Activated CD4-positive, alpha-beta memory T cell treated with anti-CD3 and anti-CD28 coated beads for 36 hours (primary cell): ENCODE measurements at regions not wholly inside any gene's neighbourhood (a gene's known extent, or its start where the extent isn't known, plus 50 kb on each side); places are given as distances from the start of the nearest gene placed in this dataset.
"Not testable (repeated sequence)": the region's sequence is repeated elsewhere in the genome, so short reads cannot be mapped to it uniquely, and the experiment has no call there.

Source experiments
- CTCF ChIA-PET: fragments of 350-600 bp; sonication (Branson Sonifier 250); formaldehyde crosslinking; loops from one replicate; lab custom pipeline; 2021; ENCODE audit warnings: antibody characterized with exemption, inconsistent platforms; lab: Charles Lee
- POLR2A ChIA-PET: fragments of 350-600 bp; sonication (Branson Sonifier 250); formaldehyde crosslinking; loops from one replicate; lab custom pipeline; 2021; ENCODE audit warnings: antibody characterized with exemption; lab: Charles Lee
- DNase-seq: peaks from one replicate; pipeline ENCODE4 v3.0.0-alpha.2; 2020
- H3K27ac Mint-ChIP-seq: one replicate; pipeline ENCODE4 v1.8.0; 2021; ENCODE audit warnings: mixed read lengths
- H3K27me3 Mint-ChIP-seq: one replicate; pipeline ENCODE4 v1.8.0; 2021; ENCODE audit warnings: mixed read lengths
- H3K36me3 Mint-ChIP-seq: one replicate; pipeline ENCODE4 v1.8.0; 2021; ENCODE audit warnings: mixed read lengths
- H3K4me1 Mint-ChIP-seq: one replicate; pipeline ENCODE4 v1.8.0; 2021; ENCODE audit warnings: low read depth, mixed read lengths
- H3K4me3 Mint-ChIP-seq: one replicate; pipeline ENCODE4 v1.8.0; 2021; ENCODE audit warnings: mild to moderate bottlenecking, mixed read lengths
- H3K9me3 Mint-ChIP-seq: one replicate; pipeline ENCODE4 v1.8.0; 2021; ENCODE audit warnings: mixed read lengths
- intact Hi-C: fragments of 100-400 bp; cut with micrococcal nuclease; formaldehyde crosslinking; loops from one replicate; pipeline ENCODE4 v1.15.1; 2023

DNA sequence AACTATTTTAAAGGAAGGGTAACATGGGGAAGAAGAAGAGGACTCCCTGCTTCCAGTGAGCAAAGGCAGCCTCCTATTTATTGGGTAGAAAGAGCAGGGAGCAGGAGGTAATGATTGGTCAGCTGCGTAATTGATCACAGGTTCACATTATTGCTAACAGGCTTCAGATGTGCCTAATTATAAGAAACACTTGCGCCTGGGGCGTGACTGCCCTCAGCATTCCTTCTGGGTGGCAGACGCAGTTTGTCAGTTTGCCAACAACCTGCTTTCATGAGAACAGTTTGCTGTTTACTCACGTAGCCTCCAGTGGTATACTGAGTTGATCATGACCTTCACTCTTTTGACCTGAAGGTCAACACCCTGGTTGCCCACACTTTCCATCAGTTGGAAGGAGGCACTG lies 166.0 kb upstream of the AUTS2 start:
- H3K27me3 Mint-ChIP-seq, intact Hi-C loops, H3K27ac Mint-ChIP-seq, CTCF ChIA-PET, DNase-seq, H3K36me3 Mint-ChIP-seq, H3K4me1 Mint-ChIP-seq, POLR2A ChIA-PET, H3K4me3 Mint-ChIP-seq: not testable (repeated sequence)
- peaks cover 16% of the 10 kb centered on the region for H3K9me3 Mint-ChIP-seq

DNA sequence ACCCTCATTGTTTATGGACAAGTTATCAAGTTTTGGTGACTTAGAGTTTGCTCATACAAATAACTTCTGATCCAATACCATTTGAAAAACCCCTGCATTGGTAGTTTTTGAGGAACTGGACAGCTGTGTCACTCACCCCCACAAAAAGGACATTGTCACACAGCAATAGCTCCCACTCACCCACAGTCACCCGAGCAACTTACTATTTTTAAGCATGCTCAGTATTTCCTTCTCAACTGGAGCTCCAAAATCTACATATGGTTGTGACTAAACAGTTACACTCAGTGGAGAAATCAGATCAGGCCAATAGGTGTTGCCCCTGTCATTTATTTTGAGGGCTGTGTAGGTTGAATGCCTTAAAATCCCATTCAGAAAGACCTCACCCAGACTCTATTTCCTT lies 165.2 kb upstream of the AUTS2 start:
- ChIA-PET CTCF (no interaction called here), POLR2A (no interaction called here)
- Mint-ChIP-seq H3K36me3 (no peaks in the 10 kb centered on the region), H3K9me3 (peaks cover 14% of the 10 kb centered on the region), H3K27ac (no peak overlapping the region), H3K27me3 (peaks cover 2% of the 10 kb centered on the region), H3K4me1 (no peaks in the 10 kb centered on the region), H3K4me3 (no peak overlapping the region)
- DNase-seq = no peak
- intact Hi-C loops = no loop called here

- H3K36me3 Mint-ChIP-seq = no peaks in the 10 kb centered on the region
- no peak overlapping the region for H3K4me3 Mint-ChIP-seq
- no peak for DNase-seq
- no peak overlapping the region for H3K27ac Mint-ChIP-seq
- H3K27me3 Mint-ChIP-seq = no peaks in the 10 kb centered on the region
- H3K9me3 Mint-ChIP-seq = peaks cover 9% of the 10 kb centered on the region
- no peaks in the 10 kb centered on the region for H3K4me1 Mint-ChIP-seq
- CTCF ChIA-PET = no interaction called here
- POLR2A ChIA-PET = no interaction called here
- intact Hi-C loops = no loop called here
Measured at GRCh38 chr7:69434398-69434815, 163.9 kb upstream of the AUTS2 start.

- intact Hi-C loops = no loop called here
- no peaks in the 10 kb centered on the region for H3K4me1 Mint-ChIP-seq
- no peak overlapping the region for H3K27ac Mint-ChIP-seq
- no peak for DNase-seq
- CTCF ChIA-PET = interaction anchor here (0.7 kb wide), 1 partner anchor 1215 kb away, joined by 3 read pairs; no protein-coding TSS in a partner anchor
- H3K9me3 Mint-ChIP-seq = peaks cover 18% of the 10 kb centered on the region
- H3K36me3 Mint-ChIP-seq = no peaks in the 10 kb centered on the region
- POLR2A ChIA-PET = no interaction called here
- no peaks in the 10 kb centered on the region for H3K27me3 Mint-ChIP-seq
- H3K4me3 Mint-ChIP-seq = no peak overlapping the region
Measured at GRCh38 chr7:69435711-69436110, 162.6 kb upstream of the AUTS2 start.

GRCh38 chr7:69436946-69437345 lies 161.3 kb upstream of the AUTS2 start:
- Mint-ChIP-seq H3K4me1 (no peaks in the 10 kb centered on the region), H3K36me3 (no peaks in the 10 kb centered on the region), H3K27me3 (no peaks in the 10 kb centered on the region), H3K27ac (no peak overlapping the region), H3K9me3 (peaks cover 22% of the 10 kb centered on the region), H3K4me3 (no peak overlapping the region)
- CTCF ChIA-PET = no interaction called here
- intact Hi-C loops = no loop called here
- DNase-seq = no peak
- POLR2A ChIA-PET = no interaction called here

DNA sequence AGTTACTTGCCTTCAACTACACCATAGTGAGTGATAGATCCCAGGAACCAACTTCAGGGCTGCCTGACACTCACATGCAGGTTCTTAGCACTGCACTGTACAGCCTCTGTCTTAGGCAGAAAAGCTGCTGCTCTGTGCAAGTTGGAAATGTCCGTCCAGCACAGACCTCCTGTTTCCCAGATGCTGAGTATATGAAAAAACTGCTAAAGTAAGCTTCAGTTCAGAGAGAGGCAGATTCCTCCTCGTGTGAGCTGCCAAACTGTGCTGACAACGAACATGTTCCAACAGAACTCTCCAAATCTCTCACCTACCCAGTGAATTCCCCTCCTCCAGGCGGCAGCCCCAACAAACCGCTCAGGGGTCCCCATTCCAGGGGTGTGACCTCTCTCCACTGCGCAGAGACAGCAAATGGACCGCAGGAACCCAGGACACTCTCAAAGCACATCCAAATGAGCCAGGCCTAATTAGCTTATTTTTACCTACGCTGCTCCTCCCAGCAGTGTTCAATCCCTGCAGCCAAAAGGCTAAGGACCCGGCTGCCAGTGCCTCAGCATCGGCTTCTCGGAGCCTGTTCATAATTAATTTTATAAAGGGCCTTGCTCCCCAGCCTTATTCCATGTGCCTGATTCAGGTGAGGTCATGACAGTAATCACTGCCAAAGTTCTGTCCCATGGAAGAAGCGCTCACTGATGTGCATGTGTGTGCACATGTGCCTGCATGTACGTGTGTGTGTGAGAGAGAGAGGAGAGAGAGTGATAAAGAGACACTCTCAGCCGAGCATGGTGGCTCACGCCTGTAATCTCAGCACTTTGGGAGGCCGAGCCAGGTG lies 159.5 kb upstream of the AUTS2 start:
- no peak overlapping the region for H3K4me3 Mint-ChIP-seq
- no peak for DNase-seq
- intact Hi-C loops = no loop called here
- no peaks in the 10 kb centered on the region for H3K27me3 Mint-ChIP-seq
- ChIA-PET CTCF (no interaction called here), POLR2A (no interaction called here)
- H3K4me1 Mint-ChIP-seq = no peaks in the 10 kb centered on the region
- peaks cover 26% of the 10 kb centered on the region for H3K9me3 Mint-ChIP-seq
- no peaks in the 10 kb centered on the region for H3K36me3 Mint-ChIP-seq
- no peak overlapping the region for H3K27ac Mint-ChIP-seq

GRCh38 chr7:69439636-69440325 lies 158.5 kb upstream of the AUTS2 start:
- Mint-ChIP-seq H3K27ac (no peak overlapping the region), H3K36me3 (no peaks in the 10 kb centered on the region), H3K4me3 (no peak overlapping the region), H3K4me1 (no peaks in the 10 kb centered on the region), H3K9me3 (peaks cover 21% of the 10 kb centered on the region), H3K27me3 (no peaks in the 10 kb centered on the region)
- ChIA-PET POLR2A (no interaction called here), CTCF (no interaction called here)
- no peak for DNase-seq
- intact Hi-C loops = no loop called here

DNA sequence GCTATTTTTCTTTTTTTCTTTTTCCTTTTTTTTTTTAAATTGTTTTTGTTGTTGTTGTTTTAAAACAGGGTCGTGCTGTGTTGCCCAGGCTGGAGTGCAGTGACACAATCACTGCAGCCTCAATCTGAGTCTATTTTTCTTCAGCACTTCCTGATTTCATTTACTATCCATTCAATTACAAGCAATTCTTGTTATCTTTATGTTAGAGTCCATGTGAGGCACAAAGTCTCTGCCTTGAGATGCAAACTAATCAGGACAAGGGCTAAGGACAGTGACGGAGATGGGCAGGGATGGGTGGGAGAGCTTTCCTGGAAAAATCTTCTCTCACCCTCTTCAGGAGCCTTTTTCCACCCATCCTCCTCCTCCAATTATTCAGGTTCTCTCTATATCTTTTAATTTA lies 157.3 kb upstream of the AUTS2 start:
- Mint-ChIP-seq H3K9me3 (peaks cover 26% of the 10 kb centered on the region), H3K27ac (no peak overlapping the region), H3K36me3 (no peaks in the 10 kb centered on the region), H3K4me3 (no peak overlapping the region), H3K27me3 (no peaks in the 10 kb centered on the region), H3K4me1 (no peaks in the 10 kb centered on the region)
- ChIA-PET CTCF (no interaction called here), POLR2A (no interaction called here)
- intact Hi-C loops = no loop called here
- DNase-seq = no peak

DNA sequence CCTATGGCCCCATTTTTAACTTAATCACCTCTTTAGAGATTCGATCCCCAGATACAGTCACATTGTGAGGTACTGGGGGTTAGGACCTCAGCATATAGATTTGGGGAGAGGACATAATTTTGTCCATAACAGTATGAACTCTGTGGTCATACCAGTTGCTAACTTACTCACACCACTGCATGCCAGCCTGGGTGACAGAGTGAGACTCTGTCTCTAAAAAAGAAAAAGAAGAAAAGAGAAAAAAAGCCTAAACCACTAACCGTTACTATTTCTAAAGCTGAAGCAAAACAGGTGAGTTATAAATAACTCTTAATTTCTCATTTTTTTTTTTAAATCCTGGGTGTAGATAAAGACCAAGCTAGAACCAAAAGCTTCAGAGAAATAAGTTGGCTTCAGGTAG lies 155.1 kb upstream of the AUTS2 start:
- no peaks in the 10 kb centered on the region for H3K4me1 Mint-ChIP-seq
- CTCF ChIA-PET = no interaction called here
- intact Hi-C loops = no loop called here
- no peaks in the 10 kb centered on the region for H3K36me3 Mint-ChIP-seq
- DNase-seq = no peak
- H3K27me3 Mint-ChIP-seq = no peaks in the 10 kb centered on the region
- H3K4me3 Mint-ChIP-seq = no peak overlapping the region
- peaks cover 26% of the 10 kb centered on the region for H3K9me3 Mint-ChIP-seq
- POLR2A ChIA-PET = no interaction called here
- H3K27ac Mint-ChIP-seq = no peak overlapping the region

DNA sequence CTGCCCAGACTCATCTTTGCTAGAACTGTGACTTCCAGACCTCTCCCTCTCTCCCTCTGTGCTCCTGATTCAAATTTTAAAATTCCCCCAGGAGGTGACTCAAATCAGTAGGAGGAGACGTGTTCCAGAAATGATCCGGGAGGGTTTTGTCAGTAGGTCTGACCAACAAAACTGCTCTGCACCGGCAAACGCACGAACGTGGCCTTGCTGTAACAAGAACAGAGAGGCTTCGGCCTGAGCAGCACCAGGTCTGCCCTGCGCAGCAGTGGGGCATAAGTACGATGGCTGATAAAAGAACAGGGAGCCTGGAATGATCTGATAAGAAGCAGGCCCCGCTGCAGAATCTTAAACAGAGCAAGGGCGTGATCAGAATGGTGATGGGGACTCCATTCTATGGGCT lies 152.7 kb upstream of the AUTS2 start:
- ChIA-PET CTCF (no interaction called here), POLR2A (no interaction called here)
- H3K27ac Mint-ChIP-seq = no peak overlapping the region
- H3K9me3 Mint-ChIP-seq = peaks cover 15% of the 10 kb centered on the region
- H3K4me3 Mint-ChIP-seq = no peak overlapping the region
- no peaks in the 10 kb centered on the region for H3K36me3 Mint-ChIP-seq
- DNase-seq = no peak
- no peaks in the 10 kb centered on the region for H3K4me1 Mint-ChIP-seq
- no peaks in the 10 kb centered on the region for H3K27me3 Mint-ChIP-seq
- intact Hi-C loops = no loop called here

DNA sequence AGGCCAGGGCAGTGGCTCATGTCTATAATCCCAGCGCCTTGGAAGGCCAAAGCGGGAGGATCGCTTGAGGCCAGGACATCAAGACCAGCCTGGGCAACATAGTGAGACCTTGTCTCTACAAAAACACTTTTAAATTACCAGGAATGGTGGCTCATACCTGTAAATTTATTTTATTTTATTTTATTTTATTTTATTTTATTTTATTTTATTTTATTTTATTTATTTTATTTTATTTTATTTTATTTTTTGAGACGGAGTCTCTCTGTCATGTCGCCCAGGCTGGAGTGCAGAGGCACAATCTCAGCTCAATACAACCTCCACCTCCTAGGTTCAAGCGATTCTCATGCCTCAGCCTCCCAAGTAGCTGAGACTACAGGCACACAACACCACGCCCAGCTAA lies 152.1 kb upstream of the AUTS2 start:
- DNase-seq, H3K36me3 Mint-ChIP-seq, H3K4me3 Mint-ChIP-seq, H3K27ac Mint-ChIP-seq, POLR2A ChIA-PET, CTCF ChIA-PET, intact Hi-C loops, H3K4me1 Mint-ChIP-seq, H3K27me3 Mint-ChIP-seq: not testable (repeated sequence)
- H3K9me3 Mint-ChIP-seq = peaks cover 14% of the 10 kb centered on the region

DNA sequence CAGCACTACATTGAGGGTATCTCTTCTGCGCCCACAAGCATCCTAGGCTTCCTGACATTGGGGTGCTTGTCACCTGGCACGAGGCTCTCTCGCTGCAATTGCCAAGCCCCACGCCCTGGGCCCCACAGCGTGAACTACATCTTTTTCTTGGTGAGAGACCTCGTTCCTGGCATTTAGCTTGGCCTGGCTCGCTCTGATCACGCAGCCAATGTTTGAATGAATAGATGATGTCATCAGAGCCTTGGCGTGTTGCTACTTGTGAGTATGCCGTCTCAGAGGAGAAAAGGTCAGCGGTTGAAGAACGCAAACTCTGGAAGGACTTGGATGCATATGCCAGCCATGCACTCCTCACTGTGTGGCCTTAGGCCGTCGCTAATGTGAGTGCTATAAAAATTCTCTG lies 150.2 kb upstream of the AUTS2 start:
- no peaks in the 10 kb centered on the region for H3K27me3 Mint-ChIP-seq
- no peak for DNase-seq
- no peak overlapping the region for H3K27ac Mint-ChIP-seq
- POLR2A ChIA-PET = no interaction called here
- intact Hi-C loops = no loop called here
- H3K4me3 Mint-ChIP-seq = no peak overlapping the region
- H3K9me3 Mint-ChIP-seq = peaks cover 8% of the 10 kb centered on the region
- H3K4me1 Mint-ChIP-seq = no peaks in the 10 kb centered on the region
- H3K36me3 Mint-ChIP-seq = no peaks in the 10 kb centered on the region
- CTCF ChIA-PET = no interaction called here

DNA sequence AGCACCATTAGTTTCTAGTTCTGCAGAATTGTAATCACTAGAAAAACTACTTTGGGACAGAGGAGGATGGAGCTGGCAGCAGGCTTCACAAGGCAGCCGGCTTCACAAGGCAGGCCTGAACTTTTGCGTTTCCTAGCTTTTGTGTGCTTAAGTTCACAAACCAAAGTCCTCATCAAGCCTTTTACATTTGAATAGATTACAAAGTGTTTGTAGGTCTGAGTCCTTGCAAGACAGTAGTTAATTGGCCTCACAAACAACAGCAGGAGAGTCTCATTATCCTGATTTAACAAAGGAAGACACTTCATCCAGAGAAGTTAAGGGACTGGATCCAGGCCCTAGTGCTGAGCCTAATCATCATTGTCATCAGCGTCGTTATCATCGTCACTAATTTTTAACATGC lies 147.8 kb upstream of the AUTS2 start:
- no peak for DNase-seq
- CTCF ChIA-PET = no interaction called here
- intact Hi-C loops = no loop called here
- Mint-ChIP-seq H3K4me1 (no peaks in the 10 kb centered on the region), H3K4me3 (no peak overlapping the region), H3K9me3 (peaks cover 6% of the 10 kb centered on the region), H3K36me3 (no peaks in the 10 kb centered on the region), H3K27me3 (no peaks in the 10 kb centered on the region), H3K27ac (no peak overlapping the region)
- POLR2A ChIA-PET = no interaction called here
